CD14-positive monocyte (primary cell): ENCODE measurements at regions not wholly inside any gene's neighbourhood (a gene's known extent, or its start where the extent isn't known, plus 50 kb on each side); places are given as distances from the start of the nearest gene placed in this dataset.

Experiments used
- DNase-seq, 3 donors: peaks; one replicate each; pipeline ENCODE4 v3.0.0-alpha.2; 2011 to 2022
- H2AFZ ChIP-seq: 2 replicates; pipeline ENCODE4 v1.6.0; 2012; ENCODE audit warnings: mild to moderate bottlenecking, low read depth, low read length, inconsistent platforms; ENCODE audit not compliant: insufficient read depth, poor library complexity, severe bottlenecking
- H3K27ac ChIP-seq, 2 donors: 1 replicate in 1 of 2; 2 replicates in 1 of 2; pipeline ENCODE4 v1.5.1; 2012 to 2013; ENCODE audit warnings: low read length in 2 of 2, control low read depth in 1 of 2, inconsistent platforms in 1 of 2, low read depth in 1 of 2, mild to moderate bottlenecking in 1 of 2
- H3K27me3 ChIP-seq, 2 donors: one replicate each; pipeline versions ENCODE4 v1.6.0 to v1.6.1; 2011 to 2013; ENCODE audit warnings: low read length in 2 of 2; ENCODE audit not compliant: control insufficient read depth in 2 of 2, insufficient read depth in 2 of 2
- H3K36me3 ChIP-seq, 2 donors: replicated peaks in 1 of 2; 1 replicate in 1 of 2; 2 replicates in 1 of 2; pipeline versions ENCODE4 v1.5.1 to v1.6.1; 2012 to 2013; ENCODE audit warnings: low read length in 2 of 2, control low read depth in 1 of 2, inconsistent platforms in 1 of 2, mild to moderate bottlenecking in 1 of 2; ENCODE audit not compliant: insufficient read depth in 2 of 2, control insufficient read depth in 1 of 2
- H3K4me1 ChIP-seq, 2 donors: 1 replicate in 1 of 2; 2 replicates in 1 of 2; pipeline versions ENCODE4 v1.5.1 to v1.6.1; 2012 to 2013; ENCODE audit warnings: low read length in 2 of 2, control low read depth in 1 of 2, inconsistent platforms in 1 of 2, mild to moderate bottlenecking in 1 of 2, moderate library complexity in 1 of 2; ENCODE audit not compliant: insufficient read depth in 2 of 2, control insufficient read depth in 1 of 2
- H3K4me2 ChIP-seq: replicated peaks from 2 replicates; pipeline ENCODE3; 2012; ENCODE audit warnings: low read length, moderate library complexity, mild to moderate bottlenecking; ENCODE audit not compliant: poor library complexity, severe bottlenecking; ENCODE audit errors: extremely low read depth
- H3K4me3 ChIP-seq, 3 experiments: fragments of 200-600 bp in 1 of 3; sonication (generic) in 1 of 3; replicated peaks in 1 of 3; 1 replicate in 2 of 3; 2 replicates in 1 of 3; pipeline ENCODE4 v1.5.1; 2011 to 2013; ENCODE audit warnings: low read length in 3 of 3, mild to moderate bottlenecking in 3 of 3, control low read depth in 2 of 3, low read depth in 2 of 3, inconsistent platforms in 1 of 3, moderate library complexity in 1 of 3
- H3K79me2 ChIP-seq: 2 replicates; pipeline ENCODE4 v1.6.0; 2012; ENCODE audit warnings: mild to moderate bottlenecking, control low read depth, inconsistent platforms, low read length, moderate library complexity; ENCODE audit not compliant: insufficient read depth
- H3K9ac ChIP-seq: 2 replicates; pipeline ENCODE4 v1.6.0; 2017; ENCODE audit warnings: low read length, mild to moderate bottlenecking; ENCODE audit not compliant: insufficient read depth, poor library complexity, severe bottlenecking
- H3K9me3 ChIP-seq, 2 donors: replicated peaks in 1 of 2; 1 replicate in 1 of 2; 2 replicates in 1 of 2; pipeline versions ENCODE4 v1.5.1 to v1.6.1; 2012 to 2013; ENCODE audit warnings: low read length in 2 of 2, control low read depth in 1 of 2; ENCODE audit not compliant: control insufficient read depth in 1 of 2, insufficient read depth in 1 of 2
- H4K20me1 ChIP-seq: 2 replicates; pipeline ENCODE4 v1.6.0; 2012; ENCODE audit warnings: mild to moderate bottlenecking, low read length, control low read depth, moderate library complexity; ENCODE audit not compliant: insufficient read depth
- H3K27ac Mint-ChIP-seq, 7 donors: one replicate each; pipeline ENCODE4 v1.8.0; 2020; ENCODE audit warnings: mild to moderate bottlenecking in 7 of 7, mixed read lengths in 7 of 7, moderate library complexity in 6 of 7, inconsistent platforms in 2 of 7
- H3K27me3 Mint-ChIP-seq, 3 donors: one replicate each; pipeline ENCODE4 v1.8.0; 2021 to 2022; ENCODE audit warnings: low read depth in 3 of 3, mild to moderate bottlenecking in 3 of 3, mixed read lengths in 3 of 3, moderate library complexity in 3 of 3, inconsistent platforms in 1 of 3
- H3K36me3 Mint-ChIP-seq, 2 donors: one replicate each; pipeline ENCODE4 v1.8.0; 2020; ENCODE audit warnings: mixed read lengths in 2 of 2, inconsistent platforms in 1 of 2, mild to moderate bottlenecking in 1 of 2
- H3K4me1 Mint-ChIP-seq: one replicate; pipeline ENCODE4 v1.8.0; 2020; ENCODE audit warnings: mild to moderate bottlenecking, mixed read lengths
- H3K4me3 Mint-ChIP-seq, 2 donors: one replicate each; pipeline ENCODE4 v1.8.0; 2020; ENCODE audit warnings: mild to moderate bottlenecking in 2 of 2, mixed read lengths in 2 of 2, moderate library complexity in 1 of 2
- H3K9me3 Mint-ChIP-seq, 7 donors: one replicate each; pipeline ENCODE4 v1.8.0; 2020 to 2022; ENCODE audit warnings: mixed read lengths in 7 of 7, mild to moderate bottlenecking in 6 of 7, moderate library complexity in 6 of 7, inconsistent platforms in 2 of 7
- CTCF ChIP-seq: fragments of 200-600 bp; IDR thresholded peaks from one replicate; pipeline ENCODE4 v1.8.0; 2022; ENCODE audit warnings: antibody characterized with exemption, mild to moderate bottlenecking
- WGBS: methylation state at CpG from one replicate; pipeline ENCODE4 v1.1.5; 2013; ENCODE audit warnings: missing lambda C conversion rate; ENCODE audit not compliant: insufficient coverage; 5-methylcytosine and 5-hydroxymethylcytosine counted together
- intact Hi-C, 2 donors: fragments of 100-400 bp; cut with micrococcal nuclease; formaldehyde crosslinking; loops; one replicate each; pipeline versions ENCODE4 v1.15.0 to v1.15.1; 2023

GRCh38 chr5:50576265-50576664, 90.2 kb upstream of the PARP8 start:
- H4K20me1 ChIP-seq = no peaks in the 10 kb centered on the region
- peaks cover 0 to 7% (median 0%) of the 10 kb centered on the region in 7 donors for H3K9me3 Mint-ChIP-seq
- H3K9ac ChIP-seq = no peak overlapping the region
- H3K4me3 Mint-ChIP-seq = no peak overlapping the region
- no peaks in the 10 kb centered on the region for H3K36me3 Mint-ChIP-seq
- DNase-seq = no peak
- no peak overlapping the region for H3K27ac Mint-ChIP-seq
- peak overlapping the region; percentile 19 for H2AFZ ChIP-seq
- no peak overlapping the region for H3K27ac ChIP-seq
- intact Hi-C loops = no loop called here
- H3K4me3 ChIP-seq = no peak overlapping the region
- H3K4me2 ChIP-seq = no peak overlapping the region
- no peaks in the 10 kb centered on the region for H3K27me3 ChIP-seq
- TF ChIP-seq CTCF = no peak
- no peaks in the 10 kb centered on the region for H3K36me3 ChIP-seq
- H3K79me2 ChIP-seq = no peaks in the 10 kb centered on the region
- H3K4me1 Mint-ChIP-seq = peaks cover 14% of the 10 kb centered on the region
- H3K27me3 Mint-ChIP-seq = peaks cover 0 to 2% (median 0%) of the 10 kb centered on the region in 3 donors
- H3K4me1 ChIP-seq = peaks cover 3 to 20% of the 10 kb centered on the region in 2 donors
- H3K9me3 ChIP-seq = peaks cover 0 to 2% of the 10 kb centered on the region in 2 donors

- no peak overlapping the region for H3K4me3 ChIP-seq
- Mint-ChIP-seq H3K36me3 (no peaks in the 10 kb centered on the region), H3K9me3 (peaks cover 0 to 7% (median 2%) of the 10 kb centered on the region in 7 donors), H3K4me1 (peaks cover 14% of the 10 kb centered on the region), H3K27me3 (peaks cover 0 to 2% (median 0%) of the 10 kb centered on the region in 3 donors), H3K27ac (no peak overlapping the region), H3K4me3 (no peak overlapping the region)
- WGBS = 91% methylated on average over 1 of the region's 1 CpG
- no peak overlapping the region for H3K27ac ChIP-seq
- peak overlapping the region; percentile 19 for H2AFZ ChIP-seq
- peak in 2 of 3 donors; percentile 10 to 14 for DNase-seq
- peaks cover 3 to 20% of the 10 kb centered on the region in 2 donors for H3K4me1 ChIP-seq
- no peaks in the 10 kb centered on the region for H3K79me2 ChIP-seq
- peaks cover 0 to 2% of the 10 kb centered on the region in 2 donors for H3K9me3 ChIP-seq
- H4K20me1 ChIP-seq = no peaks in the 10 kb centered on the region
- no peak for TF ChIP-seq CTCF
- H3K9ac ChIP-seq = no peak overlapping the region
- no peaks in the 10 kb centered on the region for H3K36me3 ChIP-seq
- intact Hi-C loops = no loop called here
- no peak overlapping the region for H3K4me2 ChIP-seq
- no peaks in the 10 kb centered on the region for H3K27me3 ChIP-seq
Observed at GRCh38 chr5:50576686-50577256, 89.7 kb upstream of the PARP8 start.
